ENCODE measurements at regions not wholly inside any gene's neighbourhood (a gene's known extent, or its start where the extent isn't known, plus 50 kb on each side); places are given as distances from the start of the nearest gene placed in this dataset.

DNA sequence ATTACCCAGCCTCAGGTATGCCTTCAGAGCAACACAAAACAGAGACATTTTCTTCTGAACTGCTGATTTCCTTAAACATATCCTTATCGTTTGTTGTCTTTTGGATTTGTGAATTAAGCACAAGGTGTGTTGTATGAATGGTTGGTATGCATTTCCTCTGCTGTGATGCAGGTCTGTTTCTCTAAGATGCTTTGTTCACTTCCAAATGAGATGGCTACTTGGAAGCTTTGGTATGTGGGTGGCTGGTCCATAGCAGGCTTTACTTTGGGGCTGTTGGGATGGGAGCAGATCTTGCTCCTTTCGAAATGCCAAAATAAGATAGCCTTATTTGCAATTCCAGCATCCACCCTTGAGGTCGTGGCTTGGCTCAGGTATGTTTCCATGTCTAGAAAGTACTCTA is 257.2 kb downstream of the INSIG2 start:
- Histone ChIP-seq H3K4me1 (ENCODE audit: insufficient read depth, low read length, poor library complexity, severe bottlenecking) (no peaks in the 10 kb centered on the region), H3K27me3 (replicated peaks; ENCODE audit: insufficient read depth, low read depth, low read length, poor library complexity) (no peaks in the 10 kb centered on the region), H3K36me3 (ENCODE audit: insufficient read depth, low read length, poor library complexity, severe bottlenecking) (no peaks in the 10 kb centered on the region), H3K9me3 (ENCODE audit: low read depth, low read length, poor library complexity, severe bottlenecking) (no peaks in the 10 kb centered on the region), H3K4me3 (ENCODE audit: low read depth, low read length, poor library complexity, severe bottlenecking) (no peak overlapping the region), H3K27ac (ENCODE audit: low read depth, low read length, poor library complexity, severe bottlenecking) (no peak overlapping the region)
- CTCF ChIA-PET = no interaction called here
- DNase-seq (ENCODE audit: low spot score) = no peak
- POLR2A ChIA-PET (ENCODE audit: low non-redundant PET) = no interaction called here
- BruUV-seq (replicated peaks) = no TSS peak
- intact Hi-C loops (cut with micrococcal nuclease; ENCODE audit: unreplicated experiment) = no loop called here
- no peak for TF ChIP-seq EZH2 (IDR thresholded peaks at IDR 0.05; ENCODE audit: borderline replicate concordance, low read depth, low read length, poor library complexity, severe bottlenecking)
- TF ChIP-seq, protein P1, sequence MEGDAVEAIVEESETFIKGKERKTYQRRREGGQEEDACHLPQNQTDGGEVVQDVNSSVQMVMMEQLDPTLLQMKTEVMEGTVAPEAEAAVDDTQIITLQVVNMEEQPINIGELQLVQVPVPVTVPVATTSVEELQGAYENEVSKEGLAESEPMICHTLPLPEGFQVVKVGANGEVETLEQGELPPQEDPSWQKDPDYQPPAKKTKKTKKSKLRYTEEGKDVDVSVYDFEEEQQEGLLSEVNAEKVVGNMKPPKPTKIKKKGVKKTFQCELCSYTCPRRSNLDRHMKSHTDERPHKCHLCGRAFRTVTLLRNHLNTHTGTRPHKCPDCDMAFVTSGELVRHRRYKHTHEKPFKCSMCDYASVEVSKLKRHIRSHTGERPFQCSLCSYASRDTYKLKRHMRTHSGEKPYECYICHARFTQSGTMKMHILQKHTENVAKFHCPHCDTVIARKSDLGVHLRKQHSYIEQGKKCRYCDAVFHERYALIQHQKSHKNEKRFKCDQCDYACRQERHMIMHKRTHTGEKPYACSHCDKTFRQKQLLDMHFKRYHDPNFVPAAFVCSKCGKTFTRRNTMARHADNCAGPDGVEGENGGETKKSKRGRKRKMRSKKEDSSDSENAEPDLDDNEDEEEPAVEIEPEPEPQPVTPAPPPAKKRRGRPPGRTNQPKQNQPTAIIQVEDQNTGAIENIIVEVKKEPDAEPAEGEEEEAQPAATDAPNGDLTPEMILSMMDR (conservative IDR thresholded peaks at IDR 0.05; ENCODE audit: low read depth, low read length) = no peak

DNA sequence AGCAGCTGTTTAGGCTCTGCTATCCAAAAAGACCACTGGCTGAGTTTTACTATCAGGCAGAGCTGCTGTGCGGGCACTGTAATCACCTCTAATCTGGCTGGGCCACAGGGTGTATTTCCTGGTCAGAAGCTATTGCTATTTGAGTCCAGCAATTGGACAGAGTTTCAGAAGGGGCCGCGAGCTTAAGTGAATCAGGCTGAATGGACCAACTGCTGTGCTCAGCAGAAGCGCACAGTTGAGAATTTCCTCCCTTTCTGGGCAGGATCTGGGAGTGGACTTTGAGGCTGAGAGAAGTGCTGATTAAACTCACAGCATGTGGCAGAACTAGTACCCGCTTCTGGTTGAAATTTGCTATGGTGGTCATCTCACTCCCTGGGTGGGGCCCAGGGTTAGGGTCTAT is 251.8 kb downstream of the INSIG2 start:
- peak; percentile 6 for DNase-seq (ENCODE audit: low spot score)
- TF ChIP-seq EZH2 (IDR thresholded peaks at IDR 0.05; ENCODE audit: borderline replicate concordance, low read depth, low read length, poor library complexity, severe bottlenecking) = no peak
- TF ChIP-seq, protein P1 (conservative IDR thresholded peaks at IDR 0.05; ENCODE audit: low read depth, low read length) = no peak
- H3K4me1 ChIP-seq (ENCODE audit: insufficient read depth, low read length, poor library complexity, severe bottlenecking) = no peaks in the 10 kb centered on the region
- ChIA-PET CTCF (no interaction called here), POLR2A (ENCODE audit: low non-redundant PET) (no interaction called here)
- H3K27me3 ChIP-seq (replicated peaks; ENCODE audit: insufficient read depth, low read depth, low read length, poor library complexity) = no peaks in the 10 kb centered on the region
- no peak overlapping the region for H3K27ac ChIP-seq (ENCODE audit: low read depth, low read length, poor library complexity, severe bottlenecking)
- no TSS peak for BruUV-seq (replicated peaks)
- intact Hi-C loops (cut with micrococcal nuclease; ENCODE audit: unreplicated experiment) = no loop called here
- no peaks in the 10 kb centered on the region for H3K9me3 ChIP-seq (ENCODE audit: low read depth, low read length, poor library complexity, severe bottlenecking)
- H3K4me3 ChIP-seq (ENCODE audit: low read depth, low read length, poor library complexity, severe bottlenecking) = no peak overlapping the region
- H3K36me3 ChIP-seq (ENCODE audit: insufficient read depth, low read length, poor library complexity, severe bottlenecking) = no peaks in the 10 kb centered on the region

DNA sequence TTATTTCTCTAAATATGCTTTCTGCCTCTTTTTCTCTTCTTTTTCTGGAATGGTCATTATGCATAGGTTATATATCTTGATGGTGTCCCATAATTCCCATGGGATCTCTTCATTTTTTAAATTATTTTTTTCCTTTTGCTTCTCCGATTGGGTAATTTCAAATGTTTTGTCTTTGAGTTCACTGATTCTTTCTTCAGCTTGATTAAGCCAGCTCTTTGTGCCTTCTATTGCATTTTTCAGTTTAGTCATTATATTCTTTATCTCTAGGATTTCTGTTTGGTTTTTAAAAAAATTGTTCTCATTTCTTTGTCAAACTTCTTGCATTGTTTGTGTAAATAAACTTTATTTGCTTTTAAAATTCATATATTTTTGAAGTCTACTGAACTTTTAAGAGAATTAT is 251.1 kb downstream of the INSIG2 start:
- Histone ChIP-seq H3K4me3 (ENCODE audit: low read depth, low read length, poor library complexity, severe bottlenecking) (no peak overlapping the region), H3K27me3 (replicated peaks; ENCODE audit: insufficient read depth, low read depth, low read length, poor library complexity) (no peaks in the 10 kb centered on the region), H3K27ac (ENCODE audit: low read depth, low read length, poor library complexity, severe bottlenecking) (no peak overlapping the region), H3K4me1 (ENCODE audit: insufficient read depth, low read length, poor library complexity, severe bottlenecking) (no peaks in the 10 kb centered on the region), H3K9me3 (ENCODE audit: low read depth, low read length, poor library complexity, severe bottlenecking) (no peaks in the 10 kb centered on the region), H3K36me3 (ENCODE audit: insufficient read depth, low read length, poor library complexity, severe bottlenecking) (no peaks in the 10 kb centered on the region)
- no peak for TF ChIP-seq EZH2 (IDR thresholded peaks at IDR 0.05; ENCODE audit: borderline replicate concordance, low read depth, low read length, poor library complexity, severe bottlenecking)
- TF ChIP-seq, protein P1 (conservative IDR thresholded peaks at IDR 0.05; ENCODE audit: low read depth, low read length) = no peak
- ChIA-PET POLR2A (ENCODE audit: low non-redundant PET) (no interaction called here), CTCF (no interaction called here)
- BruUV-seq (replicated peaks) = no TSS peak
- DNase-seq (ENCODE audit: low spot score) = no peak
- intact Hi-C loops (cut with micrococcal nuclease; ENCODE audit: unreplicated experiment) = no loop called here

All from A673 (cell line).